CD4-positive, alpha-beta T cell treated with Interleukin-17A for 1 hour (primary cell): ENCODE measurements at regions not wholly inside any gene's neighbourhood (a gene's known extent, or its start where the extent isn't known, plus 50 kb on each side); places are given as distances from the start of the nearest gene placed in this dataset.
"Not testable (repeated sequence)": the region's sequence is repeated elsewhere in the genome, so short reads cannot be mapped to it uniquely, and the experiment has no call there.

ENCODE experiments used
- DNase-seq: peaks from one replicate; pipeline ENCODE4 v3.0.0-alpha.2; 2020

DNA sequence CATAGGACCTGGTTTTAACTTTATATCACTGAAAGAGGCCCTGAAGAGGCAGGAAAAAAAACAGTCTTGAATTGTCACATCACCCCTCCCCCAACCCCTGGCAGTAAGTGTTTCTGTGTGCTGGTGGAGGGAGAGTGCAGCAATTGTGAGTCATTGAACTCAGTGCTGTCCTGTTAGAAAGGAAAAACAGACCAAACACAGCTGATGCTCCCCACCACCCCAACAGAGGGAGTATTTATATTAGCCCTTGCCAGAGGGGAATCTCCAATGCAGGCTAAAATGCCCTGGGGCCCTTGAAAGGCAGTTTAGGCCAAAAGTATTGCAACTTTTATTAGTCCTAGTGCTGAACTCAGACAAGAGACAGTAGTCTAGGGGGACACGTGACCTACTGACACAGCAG, 197.8 kb upstream of the AGTR2 start:
- no peak for DNase-seq

DNA sequence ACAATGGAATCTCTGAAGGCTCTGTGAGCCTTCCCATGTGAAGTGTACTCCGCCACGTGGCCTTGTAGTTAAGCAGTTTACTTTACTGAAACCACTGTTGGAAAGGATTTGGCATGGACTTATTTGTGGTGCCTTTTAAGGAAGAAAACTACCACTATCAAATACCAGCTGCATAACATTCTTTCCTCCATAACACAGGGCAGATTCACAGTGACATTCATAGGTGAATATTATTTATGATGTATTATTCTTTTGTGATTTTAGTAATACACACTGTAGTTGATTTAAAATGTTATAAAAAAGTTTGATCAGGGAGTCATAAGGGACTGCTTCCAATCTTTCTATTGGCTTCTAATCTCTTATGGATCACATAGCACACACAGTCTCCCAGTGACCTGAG, 192.5 kb upstream of the AGTR2 start:
- no peak for DNase-seq

- not testable (repeated sequence) for DNase-seq
Measured at GRCh38 chrX:115983148-115983547, 187.4 kb upstream of the AGTR2 start.

DNA sequence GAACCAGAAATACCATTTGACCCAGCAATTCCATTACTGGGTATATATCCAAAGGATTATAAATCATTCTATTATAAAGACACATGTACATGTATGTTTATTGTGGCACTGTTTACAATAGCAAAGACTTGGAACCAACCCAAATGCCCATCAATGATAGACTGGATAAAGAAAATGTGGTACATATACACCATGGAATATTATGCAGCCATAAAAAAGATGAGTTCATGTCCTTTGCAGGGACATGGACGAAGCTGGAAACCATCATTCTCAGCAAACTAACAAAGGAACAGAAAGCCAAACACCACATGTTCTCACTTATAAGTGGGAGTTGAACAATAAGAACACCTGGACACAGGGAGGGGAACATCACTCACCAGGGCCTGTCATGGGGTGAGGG, 183.1 kb upstream of the AGTR2 start:
- not testable (repeated sequence) for DNase-seq

DNA sequence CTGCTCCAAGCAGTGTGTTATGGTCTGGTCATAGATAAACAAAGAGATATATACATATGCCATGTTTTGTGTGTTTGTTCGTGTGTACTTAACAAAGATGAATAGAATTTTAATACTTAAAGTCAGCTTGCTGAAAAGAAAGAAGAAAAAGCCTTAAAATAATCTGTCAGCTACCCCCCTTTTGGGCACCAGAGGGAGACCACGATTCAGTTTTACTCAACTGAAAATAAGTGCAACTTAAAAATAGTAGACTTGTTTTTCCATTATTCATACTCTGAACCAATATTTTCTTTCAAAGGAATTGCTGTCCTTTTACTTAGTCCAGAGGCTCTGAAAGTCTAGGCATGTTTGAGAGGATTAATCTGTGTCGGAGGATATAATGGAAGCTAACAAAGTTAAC, 181.7 kb upstream of the AGTR2 start:
- no peak for DNase-seq

GRCh38 chrX:115989686-115990085, 180.9 kb upstream of the AGTR2 start:
- DNase-seq: no peak

DNA sequence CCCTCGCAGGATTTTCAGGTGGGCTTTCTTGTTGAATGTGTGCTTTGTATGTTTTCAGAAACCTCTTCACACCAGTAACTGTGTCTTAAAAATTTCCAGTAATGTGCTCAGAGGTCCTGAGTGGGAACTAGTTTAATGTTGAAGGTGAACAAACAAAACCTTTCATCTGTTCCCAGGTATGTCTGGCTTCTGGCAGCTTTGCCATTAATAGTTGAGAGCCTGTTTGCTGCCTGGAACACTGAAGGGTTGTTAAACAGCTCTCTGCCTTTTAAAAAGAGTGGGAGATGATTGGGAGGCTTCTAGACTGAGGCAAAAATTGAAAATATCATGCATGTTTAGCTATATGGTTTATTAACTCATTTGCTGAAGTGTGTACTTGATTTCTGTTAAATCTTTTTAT, 161.2 kb upstream of the AGTR2 start:
- DNase-seq: no peak

DNA sequence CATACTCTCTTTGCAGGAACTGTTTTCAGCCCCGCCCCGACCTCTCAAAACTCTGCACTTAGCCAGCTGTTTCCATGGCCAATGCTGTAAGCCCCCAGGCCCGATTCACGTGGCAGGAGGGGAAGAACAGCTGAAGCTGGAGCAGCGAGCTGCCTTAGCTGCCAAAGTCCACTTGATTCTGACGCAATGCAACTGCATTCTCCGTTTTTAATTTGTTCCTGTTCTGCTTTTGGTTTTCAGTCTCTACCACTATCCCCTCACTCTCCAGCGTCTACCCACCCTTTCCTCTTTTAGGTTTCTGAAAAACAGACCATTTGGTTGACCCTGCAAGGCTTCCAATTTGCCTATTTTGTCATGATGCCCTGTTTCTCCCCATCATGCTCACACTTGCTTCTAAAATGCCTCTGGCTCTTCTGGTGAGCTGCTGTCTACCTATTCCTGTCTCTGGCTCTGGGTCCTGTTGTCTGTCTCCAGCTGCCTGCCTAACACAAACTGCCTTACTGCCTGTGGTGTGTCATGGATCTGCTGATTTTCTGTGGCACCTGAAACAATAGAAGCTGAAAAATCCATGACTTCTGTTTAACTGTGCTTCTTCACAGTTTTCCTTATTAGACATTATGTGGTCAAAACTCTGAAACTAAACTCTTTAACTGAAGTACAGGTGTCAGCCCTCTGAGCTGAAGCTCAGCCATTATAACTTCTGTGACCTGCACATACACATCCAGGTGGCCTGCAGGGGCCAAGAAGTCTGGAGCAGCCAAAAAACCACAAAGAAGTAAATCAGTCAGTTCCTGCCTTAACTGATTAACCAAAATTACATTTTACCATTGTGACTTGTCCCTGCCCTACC, 160.5 kb upstream of the AGTR2 start:
- no peak for DNase-seq

- DNase-seq: no peak
Measured at GRCh38 chrX:116010939-116011338, 159.6 kb upstream of the AGTR2 start.

GRCh38 chrX:116031331-116031730, 139.2 kb upstream of the AGTR2 start:
- no peak for DNase-seq
